Kidney (tissue), 13 donors: ENCODE measurements at regions not wholly inside any gene's neighbourhood (a gene's known extent, or its start where the extent isn't known, plus 50 kb on each side); places are given as distances from the start of the nearest gene placed in this dataset.
A peak's percentile ranks its signal among the peaks of the same experiment; 100 is the strongest.

Source experiments
- DNase-seq, 5 donors: peaks; one replicate each; pipeline ENCODE4 v3.0.0-alpha.2; 2013 to 2020
- FAIRE-seq: peaks from 2 replicates; lab custom pipeline; 2012; peaks lifted over from hg19 to GRCh38; lab: Jason Lieb, UNC
- H3K27ac ChIP-seq, 2 donors: one replicate each; pipeline ENCODE4 v1.7.0; 2013; ENCODE audit warnings: low read depth in 2 of 2, low read length in 2 of 2, inconsistent platforms in 1 of 2
- H3K27me3 ChIP-seq: one replicate; pipeline ENCODE4 v1.7.1; 2013; ENCODE audit warnings: low read length, inconsistent platforms; ENCODE audit not compliant: control insufficient read depth, insufficient read depth
- H3K36me3 ChIP-seq, 3 donors: one replicate each; pipeline versions ENCODE4 v1.7.0 to v1.7.1; 2013; ENCODE audit warnings: low read length in 3 of 3, control low read depth in 1 of 3, inconsistent platforms in 1 of 3; ENCODE audit not compliant: insufficient read depth in 3 of 3, control insufficient read depth in 2 of 3
- H3K4me1 ChIP-seq, 3 donors: one replicate each; pipeline versions ENCODE4 v1.7.0 to v1.7.1; 2013; ENCODE audit warnings: low read length in 3 of 3, inconsistent platforms in 1 of 3, low read depth in 1 of 3; ENCODE audit not compliant: control insufficient read depth in 2 of 3, insufficient read depth in 2 of 3
- H3K4me3 ChIP-seq, 3 donors: one replicate each; pipeline versions ENCODE4 v1.7.0 to v1.8.1; 2013; ENCODE audit warnings: low read length in 3 of 3, control low read depth in 1 of 3, inconsistent platforms in 1 of 3
- H3K9ac ChIP-seq, 3 donors: one replicate each; pipeline versions ENCODE4 v1.7.0 to v1.7.1; 2013; ENCODE audit warnings: low read length in 3 of 3, control low read depth in 1 of 3, inconsistent platforms in 1 of 3
- H3K9me3 ChIP-seq, 3 donors: one replicate each; pipeline versions ENCODE4 v1.7.0 to v1.7.1; 2013; ENCODE audit warnings: low read length in 3 of 3, control low read depth in 1 of 3, inconsistent platforms in 1 of 3; ENCODE audit not compliant: control insufficient read depth in 2 of 3, insufficient read depth in 1 of 3
- CTCF ChIP-seq: IDR thresholded peaks from 3 replicates; pipeline ENCODE4 v1.5.1; 2012; ENCODE audit warnings: mild to moderate bottlenecking, moderate library complexity, borderline replicate concordance; ENCODE audit not compliant: insufficient read depth; ENCODE audit errors: extremely low read depth
- intact Hi-C: fragments of 100-400 bp; cut with DNase I; formaldehyde crosslinking; loops from one replicate; pipeline ENCODE4 v1.11.1; 2022
- donor health status: control.
- donor health status: control.
- donor health status: control.
- donor health status: control.
- donor health status: control.
- donor health status: DM: yes; HTN: yes; CAD: no.
- donor health status: Normal renal cell carcinoma (clear cell type).

- no peak overlapping the region for H3K9ac ChIP-seq
- H3K27me3 ChIP-seq, result no peaks in the 10 kb centered on the region
- peak in 1 of 5 donors; percentile 68 for DNase-seq
- H3K4me1 ChIP-seq, result peaks cover 3 to 21% (median 7%) of the 10 kb centered on the region in 3 donors
- no peak overlapping the region for H3K27ac ChIP-seq
- H3K9me3 ChIP-seq, result no peaks in the 10 kb centered on the region
- TF ChIP-seq CTCF, result no peak
- intact Hi-C loops, result no loop called here
- no peak overlapping the region for H3K4me3 ChIP-seq
- no peak for FAIRE-seq
- no peaks in the 10 kb centered on the region for H3K36me3 ChIP-seq
These were observed 67.5 kb upstream of the BZW1 start for GRCh38 chr2:200744201-200744602.

DNA sequence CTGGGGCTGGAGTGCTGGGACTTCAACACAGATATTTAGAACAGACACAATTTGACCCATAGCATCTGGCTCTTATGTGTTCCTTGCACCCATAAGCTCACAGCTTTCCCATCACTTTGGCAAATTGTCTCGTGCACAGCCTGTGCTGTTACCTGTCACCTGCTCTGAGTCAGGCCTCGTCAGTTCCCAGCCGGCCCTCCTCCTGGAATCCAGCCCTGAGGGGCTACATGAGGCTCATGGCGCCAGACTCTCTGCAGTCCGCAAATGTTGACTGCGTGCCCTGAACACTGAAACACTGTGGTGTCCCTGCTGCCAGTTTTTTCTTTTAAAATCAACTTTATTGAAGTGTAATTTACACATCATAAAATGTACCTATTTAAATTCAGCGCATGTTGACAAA is 65.4 kb upstream of the BZW1 start:
- no peak overlapping the region for H3K4me3 ChIP-seq
- no peak for TF ChIP-seq CTCF
- no peaks in the 10 kb centered on the region for H3K9me3 ChIP-seq
- no peak for DNase-seq
- intact Hi-C loops, result no loop called here
- H3K36me3 ChIP-seq, result no peaks in the 10 kb centered on the region
- H3K4me1 ChIP-seq, result peaks cover 3 to 21% (median 7%) of the 10 kb centered on the region in 3 donors
- FAIRE-seq, result no peak
- H3K9ac ChIP-seq, result no peak overlapping the region
- no peak overlapping the region for H3K27ac ChIP-seq
- H3K27me3 ChIP-seq, result no peaks in the 10 kb centered on the region

- H3K9ac ChIP-seq, result peak overlapping the region in 1 of 3 donors; percentile 27
- peaks cover 3 to 8% (median 7%) of the 10 kb centered on the region in 3 donors for H3K4me1 ChIP-seq
- no peak for TF ChIP-seq CTCF
- H3K27ac ChIP-seq, result no peak overlapping the region
- peak overlapping the region in 2 of 3 donors; percentile 9 to 13 for H3K4me3 ChIP-seq
- no peaks in the 10 kb centered on the region for H3K27me3 ChIP-seq
- H3K9me3 ChIP-seq, result no peaks in the 10 kb centered on the region
- FAIRE-seq (no peak), DNase-seq (peak in 3 of 5 donors; percentile 60 to 75 (median 67))
- intact Hi-C loops, result no loop called here
- H3K36me3 ChIP-seq, result no peaks in the 10 kb centered on the region
These were observed 63.8 kb upstream of the BZW1 start for GRCh38 chr2:200747668-200748618.
